Thyroid gland (tissue), 4 donors: ENCODE measurements at regions not wholly inside any gene's neighbourhood (a gene's known extent, or its start where the extent isn't known, plus 50 kb on each side); places are given as distances from the start of the nearest gene placed in this dataset.

ENCODE experiments used
- POLR2A ChIP-seq, 2 donors: fragments of 450-650 bp; IDR thresholded peaks; one replicate each; pipeline ENCODE4 v1.6.1; 2017; ENCODE audit warnings: antibody characterized with exemption in 2 of 2, mild to moderate bottlenecking in 2 of 2, moderate library complexity in 1 of 2
- TF ChIP-seq, protein P1 (sequence below), 6 experiments: fragments of 200-600 bp in 3 of 6; fragments of 450-650 bp in 3 of 6; sonication (generic) in 3 of 6; IDR thresholded peaks; one replicate each; pipeline ENCODE4 v1.5.1; 2016 to 2019; ENCODE audit warnings: antibody characterized with exemption in 6 of 6, mild to moderate bottlenecking in 2 of 6, inconsistent platforms in 1 of 6, moderate library complexity in 1 of 6

DNA sequence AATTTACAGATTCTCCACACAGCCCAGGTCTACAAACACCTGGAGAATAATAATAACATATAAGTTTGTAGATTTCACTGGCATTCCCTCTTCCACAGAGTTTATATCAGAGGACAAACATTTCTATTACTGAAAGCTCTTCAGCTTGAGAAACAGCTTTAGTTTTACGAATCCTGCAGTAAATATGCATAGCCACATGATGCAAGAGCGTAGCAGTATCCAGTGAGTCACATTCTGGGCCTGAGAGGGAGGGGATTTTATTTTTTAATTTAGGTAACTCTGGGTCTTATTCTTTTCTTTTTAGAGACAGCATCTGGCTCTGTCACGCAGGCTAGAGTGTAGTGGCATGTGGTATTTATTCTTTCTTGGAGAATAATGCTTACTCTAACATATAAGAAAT, 1002.8 kb downstream of the TRHDE start:
- TF ChIP-seq POLR2A (IDR thresholded peaks at IDR 0.05) = no peak
- TF ChIP-seq, protein P1, sequence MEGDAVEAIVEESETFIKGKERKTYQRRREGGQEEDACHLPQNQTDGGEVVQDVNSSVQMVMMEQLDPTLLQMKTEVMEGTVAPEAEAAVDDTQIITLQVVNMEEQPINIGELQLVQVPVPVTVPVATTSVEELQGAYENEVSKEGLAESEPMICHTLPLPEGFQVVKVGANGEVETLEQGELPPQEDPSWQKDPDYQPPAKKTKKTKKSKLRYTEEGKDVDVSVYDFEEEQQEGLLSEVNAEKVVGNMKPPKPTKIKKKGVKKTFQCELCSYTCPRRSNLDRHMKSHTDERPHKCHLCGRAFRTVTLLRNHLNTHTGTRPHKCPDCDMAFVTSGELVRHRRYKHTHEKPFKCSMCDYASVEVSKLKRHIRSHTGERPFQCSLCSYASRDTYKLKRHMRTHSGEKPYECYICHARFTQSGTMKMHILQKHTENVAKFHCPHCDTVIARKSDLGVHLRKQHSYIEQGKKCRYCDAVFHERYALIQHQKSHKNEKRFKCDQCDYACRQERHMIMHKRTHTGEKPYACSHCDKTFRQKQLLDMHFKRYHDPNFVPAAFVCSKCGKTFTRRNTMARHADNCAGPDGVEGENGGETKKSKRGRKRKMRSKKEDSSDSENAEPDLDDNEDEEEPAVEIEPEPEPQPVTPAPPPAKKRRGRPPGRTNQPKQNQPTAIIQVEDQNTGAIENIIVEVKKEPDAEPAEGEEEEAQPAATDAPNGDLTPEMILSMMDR (IDR thresholded peaks at IDR 0.05) = no peak
